ENCODE measurements at regions not wholly inside any gene's neighbourhood (a gene's known extent, or its start where the extent isn't known, plus 50 kb on each side); places are given as distances from the start of the nearest gene placed in this dataset.

DNA sequence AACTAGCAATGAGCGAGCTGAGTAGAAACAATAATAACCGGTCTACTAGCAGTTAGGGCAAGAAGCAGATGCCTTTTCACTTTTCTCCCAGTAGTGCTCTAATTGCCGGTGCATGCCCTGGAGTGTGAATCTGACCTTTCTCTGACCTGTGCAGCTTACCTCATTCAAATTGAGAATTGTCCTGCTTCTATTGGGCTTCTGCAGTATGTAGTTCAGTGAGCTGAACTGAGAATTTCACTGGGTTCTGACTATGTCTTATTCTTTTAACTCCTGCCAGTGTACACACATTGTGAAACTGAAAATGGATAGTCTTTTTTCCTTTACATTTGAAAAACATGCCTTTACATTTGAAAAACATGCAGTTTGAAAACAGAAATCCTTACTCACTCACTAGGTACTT lies 157.9 kb upstream of the GRM3 start:
- no peak for TF ChIP-seq CTCF (IDR thresholded peaks at IDR 0.05 in 4 of 5, conservative IDR thresholded peaks at IDR 0.05 in 1 of 5)
- TF ChIP-seq POLR2A (IDR thresholded peaks at IDR 0.05): no peak
